ENCODE measurements at regions not wholly inside any gene's neighbourhood (a gene's known extent, or its start where the extent isn't known, plus 50 kb on each side); places are given as distances from the start of the nearest gene placed in this dataset.

GRCh38 chr6:54574671-54575070 is 266.4 kb downstream of the TINAG start:
- TF ChIP-seq CTCF (IDR thresholded peaks at IDR 0.05) = no peak
- TF ChIP-seq POLR2A (IDR thresholded peaks at IDR 0.05) = no peak
